Cardiac fibroblast (primary cell): ENCODE measurements at regions not wholly inside any gene's neighbourhood (a gene's known extent, or its start where the extent isn't known, plus 50 kb on each side); places are given as distances from the start of the nearest gene placed in this dataset.

Source experiments
- DNase-seq, 2 donors: peaks; one replicate each; pipeline versions ENCODE4 v3.0.0 to v3.0.0-alpha.2; 2010; ENCODE audit warnings: low read depth in 2 of 2
- H3K4me3 ChIP-seq, 2 donors: replicated peaks in 1 of 2; 1 replicate in 1 of 2; 2 replicates in 1 of 2; pipeline ENCODE4 v1.5.1; 2011; ENCODE audit warnings: low read depth in 2 of 2, low read length in 2 of 2, mild to moderate bottlenecking in 2 of 2, moderate library complexity in 1 of 2
- TF ChIP-seq, protein P1 (sequence below): IDR thresholded peaks from one replicate; pipeline ENCODE4 v1.5.1; 2011; ENCODE audit warnings: low read depth, mild to moderate bottlenecking, low read length, inconsistent platforms

DNA sequence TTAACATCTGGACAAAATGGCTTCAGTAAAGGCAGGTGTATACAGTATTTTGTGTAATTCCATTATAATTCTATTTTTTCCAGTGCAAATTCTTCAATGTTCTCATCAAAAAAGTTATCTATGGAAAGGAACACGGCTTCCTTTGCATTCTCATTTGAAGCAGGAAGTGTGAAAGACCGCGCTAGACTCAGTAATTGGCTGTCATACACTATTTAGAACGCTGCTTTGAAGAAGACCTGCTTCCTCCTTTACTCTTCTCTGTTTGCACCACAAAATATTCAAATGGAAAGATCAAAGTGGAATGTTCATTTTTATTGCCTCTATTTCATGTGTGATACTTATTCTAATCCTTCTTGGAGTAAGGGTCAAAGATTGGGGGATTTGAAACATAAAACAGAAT lies 883.7 kb downstream of the TSN start:
- no peak for DNase-seq
- H3K4me3 ChIP-seq, result no peak overlapping the region
- TF ChIP-seq, protein P1, sequence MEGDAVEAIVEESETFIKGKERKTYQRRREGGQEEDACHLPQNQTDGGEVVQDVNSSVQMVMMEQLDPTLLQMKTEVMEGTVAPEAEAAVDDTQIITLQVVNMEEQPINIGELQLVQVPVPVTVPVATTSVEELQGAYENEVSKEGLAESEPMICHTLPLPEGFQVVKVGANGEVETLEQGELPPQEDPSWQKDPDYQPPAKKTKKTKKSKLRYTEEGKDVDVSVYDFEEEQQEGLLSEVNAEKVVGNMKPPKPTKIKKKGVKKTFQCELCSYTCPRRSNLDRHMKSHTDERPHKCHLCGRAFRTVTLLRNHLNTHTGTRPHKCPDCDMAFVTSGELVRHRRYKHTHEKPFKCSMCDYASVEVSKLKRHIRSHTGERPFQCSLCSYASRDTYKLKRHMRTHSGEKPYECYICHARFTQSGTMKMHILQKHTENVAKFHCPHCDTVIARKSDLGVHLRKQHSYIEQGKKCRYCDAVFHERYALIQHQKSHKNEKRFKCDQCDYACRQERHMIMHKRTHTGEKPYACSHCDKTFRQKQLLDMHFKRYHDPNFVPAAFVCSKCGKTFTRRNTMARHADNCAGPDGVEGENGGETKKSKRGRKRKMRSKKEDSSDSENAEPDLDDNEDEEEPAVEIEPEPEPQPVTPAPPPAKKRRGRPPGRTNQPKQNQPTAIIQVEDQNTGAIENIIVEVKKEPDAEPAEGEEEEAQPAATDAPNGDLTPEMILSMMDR, result no peak

- TF ChIP-seq, protein P1, result no peak
- no peak for DNase-seq
- H3K4me3 ChIP-seq, result no peak overlapping the region
Observed at GRCh38 chr2:122639711-122640110, 884.3 kb downstream of the TSN start.

- peak; percentile 84 to 96 for DNase-seq
- TF ChIP-seq, protein P1, result no peak
- H3K4me3 ChIP-seq, result no peak overlapping the region
Observed at GRCh38 chr2:122643725-122644329, 888.4 kb downstream of the TSN start.

DNA sequence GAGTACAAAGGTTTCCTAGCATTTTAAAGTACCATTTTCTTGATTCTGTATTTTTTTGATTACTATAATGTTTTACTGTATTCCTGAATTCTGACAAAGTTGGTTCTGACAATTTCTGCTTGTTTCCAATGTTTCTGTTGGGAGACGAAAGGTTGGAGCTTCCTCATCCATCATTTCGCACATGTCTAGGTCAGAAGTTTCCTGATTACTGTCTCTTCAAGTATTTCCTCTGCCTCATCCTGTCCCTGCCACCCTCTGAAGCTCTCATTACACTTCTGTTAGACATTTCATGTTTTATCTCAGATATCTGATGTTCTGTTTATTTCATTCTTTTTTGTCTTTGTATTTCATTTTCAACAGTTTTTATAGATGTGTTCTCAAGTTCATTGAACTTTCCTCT lies 895.8 kb downstream of the TSN start:
- no peak for DNase-seq
- H3K4me3 ChIP-seq, result no peak overlapping the region
- TF ChIP-seq, protein P1, result no peak

DNA sequence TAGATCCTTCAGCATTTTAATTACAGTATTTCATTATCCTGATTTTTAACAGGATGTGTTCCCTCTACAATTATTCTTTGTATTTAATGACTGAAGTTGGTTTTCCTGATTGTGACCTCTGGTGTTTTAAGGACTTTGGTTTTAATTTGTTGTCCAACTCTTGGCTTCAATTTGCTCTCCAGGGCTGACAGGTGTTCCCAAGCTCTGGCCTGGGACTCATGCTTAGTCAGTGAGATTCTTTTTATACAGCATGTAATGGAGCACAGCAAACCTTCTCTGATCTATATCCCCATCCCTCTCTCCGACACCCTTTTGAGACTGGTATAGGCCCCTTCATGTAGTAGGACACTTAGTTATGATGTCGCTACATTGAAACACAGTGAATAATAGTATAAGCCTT lies 896.3 kb downstream of the TSN start:
- TF ChIP-seq, protein P1, result no peak
- DNase-seq, result no peak
- no peak overlapping the region for H3K4me3 ChIP-seq

GRCh38 chr2:122652670-122653069 lies 897.2 kb downstream of the TSN start:
- DNase-seq, result peak; percentile 8 to 21
- H3K4me3 ChIP-seq, result no peak overlapping the region
- TF ChIP-seq, protein P1, result no peak

GRCh38 chr2:122656403-122656802 lies 901.0 kb downstream of the TSN start:
- DNase-seq, result no peak
- TF ChIP-seq, protein P1, result no peak
- no peak overlapping the region for H3K4me3 ChIP-seq
